K562 (cell line): ENCODE measurements at regions not wholly inside any gene's neighbourhood (a gene's known extent, or its start where the extent isn't known, plus 50 kb on each side); places are given as distances from the start of the nearest gene placed in this dataset.

Source experiments
- BRF1 ChIP-seq: IDR thresholded peaks from 3 replicates; pipeline ENCODE4 v1.6.1; 2011; ENCODE audit warnings: borderline replicate concordance, mild to moderate bottlenecking; ENCODE audit not compliant: insufficient read length; ENCODE audit errors: extremely low read depth
- DMBX1 ChIP-seq: fragments of 250-450 bp; sonication (Bioruptor Pico); IDR thresholded peaks from 2 replicates; pipeline ENCODE4 v1.8.0; 2022; ENCODE audit warnings: inconsistent platforms, mild to moderate bottlenecking, moderate library complexity, borderline replicate concordance
- NFIX ChIP-seq: fragments of 250-450 bp; sonication (Bioruptor Pico); IDR thresholded peaks from 2 replicates; pipeline ENCODE4 v1.4.0; 2020; ENCODE audit warnings: low read depth, mild to moderate bottlenecking, moderate library complexity
- NRF1 ChIP-seq, 2 experiments: fragments of 450-650 bp; IDR thresholded peaks in 1 of 2; conservative IDR thresholded peaks in 1 of 2; 2 replicates each; pipeline ENCODE4 v1.6.1; 2014; ENCODE audit warnings: mild to moderate bottlenecking in 2 of 2
- POLR2B ChIP-seq: fragments of 450-650 bp; IDR thresholded peaks from 2 replicates; pipeline ENCODE4 v1.6.1; 2018; ENCODE audit warnings: low read depth; ENCODE audit not compliant: partially characterized antibody
- SIX5 ChIP-seq, 2 experiments: IDR thresholded peaks; 2 replicates each; pipeline ENCODE4 v1.6.1; 2011; ENCODE audit warnings: low read length in 2 of 2, borderline replicate concordance in 1 of 2, low read depth in 1 of 2, mild to moderate bottlenecking in 1 of 2, moderate library complexity in 1 of 2; ENCODE audit not compliant: insufficient read depth in 1 of 2
- SMAD1 ChIP-seq: fragments of 150-350 bp; IDR thresholded peaks from 2 replicates; pipeline ENCODE4 v1.6.1; 2014; ENCODE audit warnings: low read length, low read depth; ENCODE audit not compliant: partially characterized antibody
- TARDBP ChIP-seq: fragments of 450-650 bp; IDR thresholded peaks from 2 replicates; pipeline ENCODE4 v1.6.1; 2016
- TEAD4 ChIP-seq, 2 experiments: sonication (generic) in 1 of 2; formaldehyde crosslinking in 1 of 2; IDR thresholded peaks; 2 replicates each; pipeline versions ENCODE4 v1.6.1 to v1.8.0; 2012 to 2022; ENCODE audit warnings: borderline replicate concordance in 1 of 2, inconsistent platforms in 1 of 2, low read length in 1 of 2, mild to moderate bottlenecking in 1 of 2, missing genetic modification reagents in 1 of 2
- ZFX ChIP-seq: sonication (generic); formaldehyde crosslinking; IDR thresholded peaks from 2 replicates; pipeline ENCODE4 v1.8.0; 2022; ENCODE audit warnings: mild to moderate bottlenecking, missing genetic modification reagents, moderate library complexity
- ZNF699 ChIP-seq: fragments of 250-450 bp; sonication (Bioruptor Pico); IDR thresholded peaks from 2 replicates; pipeline ENCODE4 v1.8.0; 2021; ENCODE audit warnings: mild to moderate bottlenecking, moderate library complexity; ENCODE audit not compliant: insufficient replicate concordance
- TF ChIP-seq, protein P1 (sequence below): sonication (generic); formaldehyde crosslinking; IDR thresholded peaks from 2 replicates; pipeline ENCODE4 v1.8.1; 2023; ENCODE audit warnings: missing genetic modification reagents, mild to moderate bottlenecking, borderline replicate concordance
- TF ChIP-seq, protein P2 (sequence below): fragments of 450-650 bp; IDR thresholded peaks from 2 replicates; pipeline ENCODE4 v1.6.1; 2018; ENCODE audit warnings: mild to moderate bottlenecking, low read depth; ENCODE audit not compliant: partially characterized antibody
- TF ChIP-seq, protein P3 (sequence below): IDR thresholded peaks from 2 replicates; pipeline ENCODE4 v1.6.1; 2014; ENCODE audit warnings: antibody characterized with exemption
- TF ChIP-seq, protein P4 (sequence below): sonication (generic); formaldehyde crosslinking; IDR thresholded peaks from 2 replicates; pipeline ENCODE4 v1.8.0; 2022; ENCODE audit warnings: missing genetic modification reagents, mild to moderate bottlenecking, borderline replicate concordance

DNA sequence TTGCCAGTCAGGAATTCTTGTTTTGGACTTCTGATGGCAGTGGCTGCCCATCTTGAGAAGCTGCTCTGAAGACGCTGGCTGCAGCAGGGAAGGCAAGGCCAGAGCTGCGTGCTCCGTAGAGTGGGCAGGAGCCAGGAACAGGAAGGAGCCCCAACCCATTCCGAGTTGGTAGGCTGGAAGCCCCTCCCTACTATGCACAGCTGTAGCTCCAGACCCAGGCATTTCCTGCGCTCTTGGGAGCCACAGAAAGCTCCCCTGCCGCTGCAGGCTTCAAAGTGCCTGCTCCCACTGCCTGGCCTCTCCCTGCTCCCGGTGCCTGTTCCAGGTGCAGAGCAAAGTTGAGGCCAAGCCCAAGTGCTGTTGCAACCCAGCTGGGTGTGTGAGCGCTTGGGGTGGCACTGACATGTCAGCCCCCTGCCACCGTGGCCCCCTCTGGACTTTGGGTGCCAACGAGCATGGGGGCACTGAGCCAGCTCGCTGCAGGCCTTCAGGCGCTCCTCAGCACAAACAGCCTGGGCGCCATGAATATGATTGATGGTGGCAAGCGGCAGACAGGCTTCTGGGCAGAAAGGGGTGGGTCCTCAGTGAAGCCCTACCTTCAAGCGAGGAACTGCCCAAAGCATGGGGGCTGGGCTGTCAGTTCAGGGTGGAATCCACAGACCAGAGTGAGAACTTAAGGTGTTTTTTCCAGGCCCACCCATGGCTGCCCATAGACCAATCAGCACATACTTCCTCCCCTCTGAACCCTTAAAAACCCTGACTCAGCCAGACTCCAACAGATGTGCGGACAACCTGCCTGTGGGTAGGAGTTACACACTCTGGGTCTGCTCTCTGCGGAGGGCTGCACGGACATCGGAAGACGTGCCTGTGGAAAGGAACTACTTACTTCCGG is 677.2 kb upstream of the INTU start (continued):
- TF ChIP-seq, protein P1, sequence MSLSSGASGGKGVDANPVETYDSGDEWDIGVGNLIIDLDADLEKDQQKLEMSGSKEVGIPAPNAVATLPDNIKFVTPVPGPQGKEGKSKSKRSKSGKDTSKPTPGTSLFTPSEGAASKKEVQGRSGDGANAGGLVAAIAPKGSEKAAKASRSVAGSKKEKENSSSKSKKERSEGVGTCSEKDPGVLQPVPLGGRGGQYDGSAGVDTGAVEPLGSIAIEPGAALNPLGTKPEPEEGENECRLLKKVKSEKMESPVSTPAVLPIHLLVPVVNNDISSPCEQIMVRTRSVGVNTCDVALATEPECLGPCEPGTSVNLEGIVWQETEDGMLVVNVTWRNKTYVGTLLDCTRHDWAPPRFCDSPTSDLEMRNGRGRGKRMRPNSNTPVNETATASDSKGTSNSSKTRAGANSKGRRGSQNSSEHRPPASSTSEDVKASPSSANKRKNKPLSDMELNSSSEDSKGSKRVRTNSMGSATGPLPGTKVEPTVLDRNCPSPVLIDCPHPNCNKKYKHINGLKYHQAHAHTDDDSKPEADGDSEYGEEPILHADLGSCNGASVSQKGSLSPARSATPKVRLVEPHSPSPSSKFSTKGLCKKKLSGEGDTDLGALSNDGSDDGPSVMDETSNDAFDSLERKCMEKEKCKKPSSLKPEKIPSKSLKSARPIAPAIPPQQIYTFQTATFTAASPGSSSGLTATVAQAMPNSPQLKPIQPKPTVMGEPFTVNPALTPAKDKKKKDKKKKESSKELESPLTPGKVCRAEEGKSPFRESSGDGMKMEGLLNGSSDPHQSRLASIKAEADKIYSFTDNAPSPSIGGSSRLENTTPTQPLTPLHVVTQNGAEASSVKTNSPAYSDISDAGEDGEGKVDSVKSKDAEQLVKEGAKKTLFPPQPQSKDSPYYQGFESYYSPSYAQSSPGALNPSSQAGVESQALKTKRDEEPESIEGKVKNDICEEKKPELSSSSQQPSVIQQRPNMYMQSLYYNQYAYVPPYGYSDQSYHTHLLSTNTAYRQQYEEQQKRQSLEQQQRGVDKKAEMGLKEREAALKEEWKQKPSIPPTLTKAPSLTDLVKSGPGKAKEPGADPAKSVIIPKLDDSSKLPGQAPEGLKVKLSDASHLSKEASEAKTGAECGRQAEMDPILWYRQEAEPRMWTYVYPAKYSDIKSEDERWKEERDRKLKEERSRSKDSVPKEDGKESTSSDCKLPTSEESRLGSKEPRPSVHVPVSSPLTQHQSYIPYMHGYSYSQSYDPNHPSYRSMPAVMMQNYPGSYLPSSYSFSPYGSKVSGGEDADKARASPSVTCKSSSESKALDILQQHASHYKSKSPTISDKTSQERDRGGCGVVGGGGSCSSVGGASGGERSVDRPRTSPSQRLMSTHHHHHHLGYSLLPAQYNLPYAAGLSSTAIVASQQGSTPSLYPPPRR (CRISPR knock-in tag), result no peak
- TF ChIP-seq SIX5 (IDR thresholded peaks at IDR 0.05; ENCODE audit: borderline replicate concordance in 1 of 2, insufficient read depth in 1 of 2, low read depth in 1 of 2, low read length in 2 of 2), result no peak
- TF ChIP-seq TEAD4 (IDR thresholded peaks at IDR 0.05; ENCODE audit: low read length), result peak; percentile 7; the same call in 1 of the 2 replicates
- no peak for TF ChIP-seq TEAD4 (CRISPR knock-in tag; IDR thresholded peaks at IDR 0.05; ENCODE audit: borderline replicate concordance)
- TF ChIP-seq, protein P2, sequence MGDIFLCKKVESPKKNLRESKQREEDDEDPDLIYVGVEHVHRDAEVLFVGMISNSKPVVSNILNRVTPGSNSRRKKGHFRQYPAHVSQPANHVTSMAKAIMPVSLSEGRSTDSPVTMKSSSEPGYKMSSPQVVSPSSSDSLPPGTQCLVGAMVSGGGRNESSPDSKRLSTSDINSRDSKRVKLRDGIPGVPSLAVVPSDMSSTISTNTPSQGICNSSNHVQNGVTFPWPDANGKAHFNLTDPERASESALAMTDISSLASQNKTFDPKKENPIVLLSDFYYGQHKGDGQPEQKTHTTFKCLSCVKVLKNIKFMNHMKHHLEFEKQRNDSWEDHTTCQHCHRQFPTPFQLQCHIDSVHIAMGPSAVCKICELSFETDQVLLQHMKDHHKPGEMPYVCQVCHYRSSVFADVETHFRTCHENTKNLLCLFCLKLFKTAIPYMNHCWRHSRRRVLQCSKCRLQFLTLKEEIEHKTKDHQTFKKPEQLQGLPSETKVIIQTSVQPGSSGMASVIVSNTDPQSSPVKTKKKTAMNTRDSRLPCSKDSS, result no peak
- TF ChIP-seq, protein P3, sequence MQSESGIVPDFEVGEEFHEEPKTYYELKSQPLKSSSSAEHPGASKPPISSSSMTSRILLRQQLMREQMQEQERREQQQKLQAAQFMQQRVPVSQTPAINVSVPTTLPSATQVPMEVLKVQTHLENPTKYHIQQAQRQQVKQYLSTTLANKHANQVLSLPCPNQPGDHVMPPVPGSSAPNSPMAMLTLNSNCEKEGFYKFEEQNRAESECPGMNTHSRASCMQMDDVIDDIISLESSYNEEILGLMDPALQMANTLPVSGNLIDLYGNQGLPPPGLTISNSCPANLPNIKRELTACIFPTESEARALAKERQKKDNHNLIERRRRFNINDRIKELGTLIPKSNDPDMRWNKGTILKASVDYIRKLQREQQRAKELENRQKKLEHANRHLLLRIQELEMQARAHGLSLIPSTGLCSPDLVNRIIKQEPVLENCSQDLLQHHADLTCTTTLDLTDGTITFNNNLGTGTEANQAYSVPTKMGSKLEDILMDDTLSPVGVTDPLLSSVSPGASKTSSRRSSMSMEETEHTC, result no peak; the same call in 1 of the 2 replicates
- TF ChIP-seq BRF1, result no peak
- TF ChIP-seq NFIX (CRISPR knock-in tag), result no peak
- no peak for TF ChIP-seq TARDBP
- TF ChIP-seq ZFX (CRISPR knock-in tag), result peak; percentile 67
- TF ChIP-seq, protein P4, sequence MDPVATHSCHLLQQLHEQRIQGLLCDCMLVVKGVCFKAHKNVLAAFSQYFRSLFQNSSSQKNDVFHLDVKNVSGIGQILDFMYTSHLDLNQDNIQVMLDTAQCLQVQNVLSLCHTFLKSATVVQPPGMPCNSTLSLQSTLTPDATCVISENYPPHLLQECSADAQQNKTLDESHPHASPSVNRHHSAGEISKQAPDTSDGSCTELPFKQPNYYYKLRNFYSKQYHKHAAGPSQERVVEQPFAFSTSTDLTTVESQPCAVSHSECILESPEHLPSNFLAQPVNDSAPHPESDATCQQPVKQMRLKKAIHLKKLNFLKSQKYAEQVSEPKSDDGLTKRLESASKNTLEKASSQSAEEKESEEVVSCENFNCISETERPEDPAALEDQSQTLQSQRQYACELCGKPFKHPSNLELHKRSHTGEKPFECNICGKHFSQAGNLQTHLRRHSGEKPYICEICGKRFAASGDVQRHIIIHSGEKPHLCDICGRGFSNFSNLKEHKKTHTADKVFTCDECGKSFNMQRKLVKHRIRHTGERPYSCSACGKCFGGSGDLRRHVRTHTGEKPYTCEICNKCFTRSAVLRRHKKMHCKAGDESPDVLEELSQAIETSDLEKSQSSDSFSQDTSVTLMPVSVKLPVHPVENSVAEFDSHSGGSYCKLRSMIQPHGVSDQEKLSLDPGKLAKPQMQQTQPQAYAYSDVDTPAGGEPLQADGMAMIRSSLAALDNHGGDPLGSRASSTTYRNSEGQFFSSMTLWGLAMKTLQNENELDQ, result no peak
- TF ChIP-seq SMAD1, result peak; percentile 86
- peak; percentile 98 for TF ChIP-seq POLR2B
- 0 out of 4 replicates have a peak, but pooled peaks of 1 of the 2 experiments have one; percentile 14 for TF ChIP-seq NRF1 (conservative IDR thresholded peaks at IDR 0.05 in 1 of 2, IDR thresholded peaks at IDR 0.05 in 1 of 2)
- TF ChIP-seq ZNF699 (CRISPR knock-in tag), result no peak
- TF ChIP-seq DMBX1, result no peak
